Dendritic cell treated with granulocyte-macrophage colony-stimulating factor and Interleukin-4, amounts not matched to agents 40 ng/mL and 50 ng/mL, for 4 days (primary cell): ENCODE measurements at regions not wholly inside any gene's neighbourhood (a gene's known extent, or its start where the extent isn't known, plus 50 kb on each side); places are given as distances from the start of the nearest gene placed in this dataset.

Experiments
- H3K27ac Mint-ChIP-seq: one replicate; pipeline ENCODE4 v1.8.0; 2022; ENCODE audit warnings: mild to moderate bottlenecking, mixed read lengths
- H3K27me3 Mint-ChIP-seq: one replicate; pipeline ENCODE4 v1.8.0; 2022; ENCODE audit warnings: mild to moderate bottlenecking, mixed read lengths
- H3K36me3 Mint-ChIP-seq: one replicate; pipeline ENCODE4 v1.8.0; 2022; ENCODE audit warnings: low read depth, mixed read lengths
- H3K4me1 Mint-ChIP-seq: one replicate; pipeline ENCODE4 v1.8.0; 2022; ENCODE audit warnings: low read depth, mixed read lengths
- H3K4me3 Mint-ChIP-seq: one replicate; pipeline ENCODE4 v1.8.0; 2022; ENCODE audit warnings: mild to moderate bottlenecking, moderate library complexity, mixed read lengths
- H3K9me3 Mint-ChIP-seq: one replicate; pipeline ENCODE4 v1.8.0; 2022; ENCODE audit warnings: mixed read lengths
- intact Hi-C: fragments of 100-400 bp; cut with micrococcal nuclease; formaldehyde crosslinking; loops from one replicate; pipeline ENCODE4 v1.15.0; 2022

GRCh38 chr1:209276321-209276720 is 307.2 kb upstream of the CAMK1G start:
- intact Hi-C loops, result no loop called here
- no peaks in the 10 kb centered on the region for H3K27me3 Mint-ChIP-seq
- no peaks in the 10 kb centered on the region for H3K9me3 Mint-ChIP-seq
- H3K27ac Mint-ChIP-seq, result no peak overlapping the region
- H3K4me3 Mint-ChIP-seq, result no peak overlapping the region
- no peaks in the 10 kb centered on the region for H3K36me3 Mint-ChIP-seq
- H3K4me1 Mint-ChIP-seq, result no peaks in the 10 kb centered on the region

GRCh38 chr1:209277662-209278061 is 305.9 kb upstream of the CAMK1G start:
- Mint-ChIP-seq H3K4me1 (no peaks in the 10 kb centered on the region), H3K9me3 (no peaks in the 10 kb centered on the region), H3K27ac (no peak overlapping the region), H3K4me3 (no peak overlapping the region), H3K27me3 (no peaks in the 10 kb centered on the region), H3K36me3 (no peaks in the 10 kb centered on the region)
- intact Hi-C loops, result no loop called here

- Mint-ChIP-seq H3K27me3 (peaks cover 3% of the 10 kb centered on the region), H3K4me3 (no peak overlapping the region), H3K9me3 (no peaks in the 10 kb centered on the region), H3K36me3 (no peaks in the 10 kb centered on the region), H3K27ac (no peak overlapping the region), H3K4me1 (no peaks in the 10 kb centered on the region)
- intact Hi-C loops, result no loop called here
Measured at GRCh38 chr1:209291715-209292114, 291.8 kb upstream of the CAMK1G start.

- Mint-ChIP-seq H3K4me3 (no peak overlapping the region), H3K27ac (no peak overlapping the region)
Measured at GRCh38 chr1:209302779-209303568, 280.5 kb upstream of the CAMK1G start.

GRCh38 chr1:209304166-209304565 is 279.3 kb upstream of the CAMK1G start:
- Mint-ChIP-seq H3K27ac (no peak overlapping the region), H3K9me3 (no peaks in the 10 kb centered on the region), H3K27me3 (peaks cover 8% of the 10 kb centered on the region), H3K36me3 (no peaks in the 10 kb centered on the region), H3K4me3 (no peak overlapping the region), H3K4me1 (peaks cover 22% of the 10 kb centered on the region)
- intact Hi-C loops, result no loop called here

More at GRCh38 chr1:209302779-209303568, 280.5 kb upstream of the CAMK1G start:
- intact Hi-C loops, result no loop called here
- H3K9me3 Mint-ChIP-seq, result no peaks in the 10 kb centered on the region
- H3K27me3 Mint-ChIP-seq, result peaks cover 9% of the 10 kb centered on the region
- no peaks in the 10 kb centered on the region for H3K36me3 Mint-ChIP-seq
- peaks cover 22% of the 10 kb centered on the region for H3K4me1 Mint-ChIP-seq

GRCh38 chr1:209305221-209305954 is 278.1 kb upstream of the CAMK1G start:
- no peaks in the 10 kb centered on the region for H3K9me3 Mint-ChIP-seq
- no peak overlapping the region for H3K4me3 Mint-ChIP-seq
- peaks cover 22% of the 10 kb centered on the region for H3K4me1 Mint-ChIP-seq
- peaks cover 3% of the 10 kb centered on the region for H3K27me3 Mint-ChIP-seq
- intact Hi-C loops, result no loop called here
- H3K36me3 Mint-ChIP-seq, result no peaks in the 10 kb centered on the region
- H3K27ac Mint-ChIP-seq, result no peak overlapping the region

GRCh38 chr1:209307846-209308245 is 275.7 kb upstream of the CAMK1G start:
- Mint-ChIP-seq H3K27ac (no peak overlapping the region), H3K36me3 (no peaks in the 10 kb centered on the region), H3K4me3 (no peak overlapping the region), H3K4me1 (peaks cover 17% of the 10 kb centered on the region), H3K9me3 (no peaks in the 10 kb centered on the region), H3K27me3 (peaks cover 3% of the 10 kb centered on the region)
- intact Hi-C loops, result no loop called here

- intact Hi-C loops, result no loop called here
- H3K4me3 Mint-ChIP-seq, result no peak overlapping the region
- H3K9me3 Mint-ChIP-seq, result no peaks in the 10 kb centered on the region
- no peaks in the 10 kb centered on the region for H3K36me3 Mint-ChIP-seq
- peaks cover 3% of the 10 kb centered on the region for H3K4me1 Mint-ChIP-seq
- peaks cover 3% of the 10 kb centered on the region for H3K27me3 Mint-ChIP-seq
- H3K27ac Mint-ChIP-seq, result no peak overlapping the region
Measured at GRCh38 chr1:209309198-209309597, 274.3 kb upstream of the CAMK1G start.

GRCh38 chr1:209311770-209312169 is 271.7 kb upstream of the CAMK1G start:
- no peaks in the 10 kb centered on the region for H3K27me3 Mint-ChIP-seq
- no peak overlapping the region for H3K4me3 Mint-ChIP-seq

GRCh38 chr1:209316929-209317328 is 266.6 kb upstream of the CAMK1G start:
- no peaks in the 10 kb centered on the region for H3K9me3 Mint-ChIP-seq

More at GRCh38 chr1:209311770-209312169, 271.7 kb upstream of the CAMK1G start:
- Mint-ChIP-seq H3K36me3 (no peaks in the 10 kb centered on the region), H3K27ac (no peak overlapping the region), H3K9me3 (no peaks in the 10 kb centered on the region), H3K4me1 (no peaks in the 10 kb centered on the region)
- intact Hi-C loops, result no loop called here

GRCh38 chr1:209318181-209319056 is 265.1 kb upstream of the CAMK1G start:
- Mint-ChIP-seq H3K4me1 (no peaks in the 10 kb centered on the region), H3K27me3 (no peaks in the 10 kb centered on the region), H3K4me3 (no peak overlapping the region), H3K36me3 (no peaks in the 10 kb centered on the region), H3K27ac (no peak overlapping the region), H3K9me3 (no peaks in the 10 kb centered on the region)
- intact Hi-C loops, result no loop called here

More at GRCh38 chr1:209316929-209317328, 266.6 kb upstream of the CAMK1G start:
- intact Hi-C loops, result no loop called here
- Mint-ChIP-seq H3K27me3 (no peaks in the 10 kb centered on the region), H3K27ac (no peak overlapping the region), H3K36me3 (no peaks in the 10 kb centered on the region), H3K4me3 (no peak overlapping the region), H3K4me1 (no peaks in the 10 kb centered on the region)

- H3K4me3 Mint-ChIP-seq, result no peak overlapping the region
- no peak overlapping the region for H3K27ac Mint-ChIP-seq
- H3K36me3 Mint-ChIP-seq, result no peaks in the 10 kb centered on the region
- H3K4me1 Mint-ChIP-seq, result no peaks in the 10 kb centered on the region
- intact Hi-C loops, result no loop called here
- no peaks in the 10 kb centered on the region for H3K27me3 Mint-ChIP-seq
- no peaks in the 10 kb centered on the region for H3K9me3 Mint-ChIP-seq
Measured at GRCh38 chr1:209319057-209319432, 264.5 kb upstream of the CAMK1G start.

GRCh38 chr1:209319549-209319948 is 264.0 kb upstream of the CAMK1G start:
- no peak overlapping the region for H3K4me3 Mint-ChIP-seq
- intact Hi-C loops, result no loop called here
- H3K36me3 Mint-ChIP-seq, result no peaks in the 10 kb centered on the region
- H3K4me1 Mint-ChIP-seq, result no peaks in the 10 kb centered on the region
- H3K27me3 Mint-ChIP-seq, result no peaks in the 10 kb centered on the region
- no peaks in the 10 kb centered on the region for H3K9me3 Mint-ChIP-seq
- no peak overlapping the region for H3K27ac Mint-ChIP-seq

- no peaks in the 10 kb centered on the region for H3K36me3 Mint-ChIP-seq
- intact Hi-C loops, result no loop called here
- no peak overlapping the region for H3K4me3 Mint-ChIP-seq
- no peaks in the 10 kb centered on the region for H3K9me3 Mint-ChIP-seq
- H3K4me1 Mint-ChIP-seq, result no peaks in the 10 kb centered on the region
- no peak overlapping the region for H3K27ac Mint-ChIP-seq
- H3K27me3 Mint-ChIP-seq, result peaks cover 2% of the 10 kb centered on the region
Measured at GRCh38 chr1:209323743-209324142, 259.8 kb upstream of the CAMK1G start.
